H9 (cell line): ENCODE measurements at regions not wholly inside any gene's neighbourhood (a gene's known extent, or its start where the extent isn't known, plus 50 kb on each side); places are given as distances from the start of the nearest gene placed in this dataset.

Experiments
- DNase-seq: peaks from one replicate; pipeline ENCODE4 v3.0.0-alpha.2; 2017
- H2AFZ ChIP-seq: one replicate; pipeline ENCODE4 v1.6.1; 2013; ENCODE audit warnings: mild to moderate bottlenecking, low read length, control low read depth, moderate library complexity
- H2AK5ac ChIP-seq: 2 replicates; pipeline ENCODE4 v1.6.1; 2013; ENCODE audit warnings: low read length, control low read depth, mixed read lengths; ENCODE audit not compliant: insufficient read length
- H2BK120ac ChIP-seq: one replicate; pipeline ENCODE4 v1.6.1; 2013; ENCODE audit warnings: low read depth, mild to moderate bottlenecking, low read length, control low read depth, inconsistent platforms; ENCODE audit not compliant: poor library complexity, severe bottlenecking
- H2BK12ac ChIP-seq: 2 replicates; pipeline ENCODE4 v1.6.1; 2013; ENCODE audit warnings: low read length, control low read depth, mixed read lengths, low read depth; ENCODE audit not compliant: insufficient read length
- H2BK15ac ChIP-seq: 2 replicates; pipeline ENCODE4 v1.6.1; 2013; ENCODE audit warnings: low read depth, low read length, control low read depth
- H2BK20ac ChIP-seq: one replicate; pipeline ENCODE4 v1.6.1; 2013; ENCODE audit warnings: low read depth, mild to moderate bottlenecking, low read length, control low read depth, inconsistent platforms; ENCODE audit not compliant: poor library complexity, severe bottlenecking
- H2BK5ac ChIP-seq: 2 replicates; pipeline ENCODE4 v1.6.1; 2013; ENCODE audit warnings: low read length, control low read depth, mixed read lengths; ENCODE audit not compliant: insufficient read length
- H3K14ac ChIP-seq: 2 replicates; pipeline ENCODE4 v1.6.1; 2013; ENCODE audit warnings: low read length, control low read depth; ENCODE audit not compliant: insufficient read depth
- H3K18ac ChIP-seq: 2 replicates; pipeline ENCODE4 v1.6.1; 2013; ENCODE audit warnings: low read depth, mild to moderate bottlenecking, mixed read lengths, low read length, control low read depth; ENCODE audit not compliant: insufficient read length
- H3K23ac ChIP-seq: 2 replicates; pipeline ENCODE4 v1.6.1; 2013; ENCODE audit warnings: low read length, control low read depth, mixed read lengths, low read depth; ENCODE audit not compliant: insufficient read length
- H3K23me2 ChIP-seq: 2 replicates; pipeline ENCODE4 v1.6.1; 2013; ENCODE audit warnings: low read depth, mild to moderate bottlenecking, mixed read lengths, low read length, control low read depth; ENCODE audit not compliant: insufficient read length, poor library complexity, severe bottlenecking
- H3K27ac ChIP-seq: 2 replicates; pipeline ENCODE4 v1.5.1; 2013; ENCODE audit warnings: low read length, control low read depth, mixed read lengths, low read depth; ENCODE audit not compliant: insufficient read length
- H3K27me3 ChIP-seq: 2 replicates; pipeline ENCODE4 v1.6.1; 2013; ENCODE audit warnings: low read length, control low read depth, inconsistent platforms; ENCODE audit not compliant: insufficient read depth
- H3K4ac ChIP-seq: 2 replicates; pipeline ENCODE4 v1.6.1; 2013; ENCODE audit warnings: low read depth, mild to moderate bottlenecking, control low read depth, inconsistent platforms, low read length, moderate library complexity
- H3K4me1 ChIP-seq: 2 replicates; pipeline ENCODE4 v1.6.1; 2013; ENCODE audit warnings: low read length, control low read depth, inconsistent platforms; ENCODE audit not compliant: insufficient read depth
- H3K4me2 ChIP-seq: 2 replicates; pipeline ENCODE4 v1.6.1; 2013; ENCODE audit warnings: low read length, control low read depth, mixed read lengths; ENCODE audit not compliant: insufficient read length, insufficient read depth
- H3K56ac ChIP-seq: 2 replicates; pipeline ENCODE4 v1.6.1; 2013; ENCODE audit warnings: low read depth, mild to moderate bottlenecking, mixed read lengths, low read length, control low read depth; ENCODE audit not compliant: insufficient read length
- H3K79me1 ChIP-seq: 2 replicates; pipeline ENCODE4 v1.6.1; 2013; ENCODE audit warnings: low read depth, mild to moderate bottlenecking, moderate library complexity, low read length, control low read depth, inconsistent platforms; ENCODE audit not compliant: insufficient read depth, poor library complexity, severe bottlenecking
- H3K79me2 ChIP-seq: 2 replicates; pipeline ENCODE4 v1.6.1; 2013; ENCODE audit warnings: low read length, control low read depth, inconsistent platforms; ENCODE audit not compliant: insufficient read depth
- H3K9ac ChIP-seq: 2 replicates; pipeline ENCODE4 v1.6.1; 2013; ENCODE audit warnings: low read length, control low read depth, mixed read lengths; ENCODE audit not compliant: insufficient read length; ENCODE audit errors: extremely low read depth
- H3K9me3 ChIP-seq: one replicate; pipeline ENCODE4 v1.6.1; 2013; ENCODE audit warnings: low read depth, low read length, inconsistent platforms; ENCODE audit not compliant: control insufficient read depth
- H3T11ph ChIP-seq: one replicate; pipeline ENCODE4 v1.6.1; 2013; ENCODE audit warnings: mild to moderate bottlenecking, low read length, control low read depth, inconsistent platforms
- H4K20me1 ChIP-seq: one replicate; pipeline ENCODE4 v1.6.1; 2013; ENCODE audit not compliant: control insufficient read depth, insufficient read length, insufficient read depth
- H4K5ac ChIP-seq: 2 replicates; pipeline ENCODE4 v1.6.1; 2013; ENCODE audit warnings: low read depth, mild to moderate bottlenecking, mixed read lengths, low read length, control low read depth; ENCODE audit not compliant: insufficient read length
- H4K8ac ChIP-seq: replicated peaks from 2 replicates; pipeline ENCODE4 v1.6.1; 2013; ENCODE audit warnings: low read length, control low read depth, mixed read lengths, low read depth; ENCODE audit not compliant: insufficient read length
- H4K91ac ChIP-seq: 2 replicates; pipeline ENCODE4 v1.6.1; 2013; ENCODE audit warnings: low read depth, mild to moderate bottlenecking, moderate library complexity, mixed read lengths, low read length, control low read depth; ENCODE audit not compliant: insufficient read length
- H3K27ac Mint-ChIP-seq, 3 experiments: 2 replicates in 2 of 3; 3 replicates in 1 of 3; pipeline ENCODE4 v1.8.0; 2020 to 2021; ENCODE audit warnings: mixed read lengths in 3 of 3, mild to moderate bottlenecking in 1 of 3, moderate library complexity in 1 of 3
- H3K27me3 Mint-ChIP-seq: 2 replicates; pipeline ENCODE4 v1.8.0; 2021; ENCODE audit warnings: low read depth, mild to moderate bottlenecking, moderate library complexity, mixed read lengths
- H3K36me3 Mint-ChIP-seq, 3 experiments: 2 replicates in 2 of 3; 3 replicates in 1 of 3; pipeline ENCODE4 v1.8.0; 2020 to 2021; ENCODE audit warnings: low read depth in 3 of 3, mixed read lengths in 3 of 3; ENCODE audit not compliant: insufficient read depth in 1 of 3
- H3K4me1 Mint-ChIP-seq, 2 experiments: 2 replicates each; pipeline ENCODE4 v1.8.0; 2020; ENCODE audit warnings: mixed read lengths in 2 of 2
- H3K4me3 Mint-ChIP-seq, 2 experiments: 2 replicates in 1 of 2; 3 replicates in 1 of 2; pipeline ENCODE4 v1.8.0; 2020 to 2021; ENCODE audit warnings: mild to moderate bottlenecking in 2 of 2, mixed read lengths in 2 of 2, moderate library complexity in 1 of 2
- H3K9me3 Mint-ChIP-seq, 2 experiments: 2 replicates in 1 of 2; 3 replicates in 1 of 2; pipeline ENCODE4 v1.8.0; 2020; ENCODE audit warnings: mild to moderate bottlenecking in 2 of 2, mixed read lengths in 2 of 2, moderate library complexity in 1 of 2
- WGBS: extraction: QIAGEN DNeasy Blood & Tissue Kit; methylation state at CpG from one replicate; pipeline ENCODE4 v1.1.7; 2013; ENCODE audit warnings: missing lambda C conversion rate, low lambda C conversion rate, mixed read lengths; ENCODE audit not compliant: insufficient read length; ENCODE audit errors: extremely low coverage; 5-methylcytosine and 5-hydroxymethylcytosine counted together
- TF ChIP-seq, protein P1 (sequence below): fragments of 200-600 bp; sonication (generic); conservative IDR thresholded peaks from 3 replicates; pipeline ENCODE4 v1.8.0; 2021; ENCODE audit warnings: antibody characterized with exemption, mild to moderate bottlenecking

GRCh38 chr3:65181391-65181871 is 493.6 kb upstream of the ADAMTS9 start:
- no peak overlapping the region for H2BK120ac ChIP-seq
- H3K9ac ChIP-seq, result no peak overlapping the region
- H4K91ac ChIP-seq, result no peak overlapping the region
- H4K5ac ChIP-seq, result no peak overlapping the region
- no peaks in the 10 kb centered on the region; the same call in 1 of the 2 replicates for H3K4me1 ChIP-seq
- no peaks in the 10 kb centered on the region for H3K79me1 ChIP-seq
- no peak overlapping the region for H3K27ac ChIP-seq
- no peak overlapping the region for H3K14ac ChIP-seq
- Mint-ChIP-seq H3K4me1 (peaks cover 10 to 11% of the 10 kb centered on the region in 2 experiments), H3K36me3 (no peaks in the 10 kb centered on the region), H3K9me3 (no peaks in the 10 kb centered on the region), H3K4me3 (no peak overlapping the region), H3K27ac (no peak overlapping the region), H3K27me3 (no peaks in the 10 kb centered on the region; the same call in 1 of the 2 replicates)
- no peaks in the 10 kb centered on the region for H4K20me1 ChIP-seq
- no peak overlapping the region for H2BK20ac ChIP-seq
- no peaks in the 10 kb centered on the region for H3K79me2 ChIP-seq
- H3K27me3 ChIP-seq, result no peaks in the 10 kb centered on the region
- H2AK5ac ChIP-seq, result no peak overlapping the region
- no peak overlapping the region for H3K23ac ChIP-seq
- no peak overlapping the region for H2BK5ac ChIP-seq
- H4K8ac ChIP-seq, result no peak overlapping the region
- WGBS, result no CpG with 5 or more reads among the region's 6 CpGs
- no peak overlapping the region for H2BK12ac ChIP-seq
- no peak overlapping the region for H2BK15ac ChIP-seq
- no peak overlapping the region for H2AFZ ChIP-seq
- H3K4me2 ChIP-seq, result no peak overlapping the region
- TF ChIP-seq, protein P1, sequence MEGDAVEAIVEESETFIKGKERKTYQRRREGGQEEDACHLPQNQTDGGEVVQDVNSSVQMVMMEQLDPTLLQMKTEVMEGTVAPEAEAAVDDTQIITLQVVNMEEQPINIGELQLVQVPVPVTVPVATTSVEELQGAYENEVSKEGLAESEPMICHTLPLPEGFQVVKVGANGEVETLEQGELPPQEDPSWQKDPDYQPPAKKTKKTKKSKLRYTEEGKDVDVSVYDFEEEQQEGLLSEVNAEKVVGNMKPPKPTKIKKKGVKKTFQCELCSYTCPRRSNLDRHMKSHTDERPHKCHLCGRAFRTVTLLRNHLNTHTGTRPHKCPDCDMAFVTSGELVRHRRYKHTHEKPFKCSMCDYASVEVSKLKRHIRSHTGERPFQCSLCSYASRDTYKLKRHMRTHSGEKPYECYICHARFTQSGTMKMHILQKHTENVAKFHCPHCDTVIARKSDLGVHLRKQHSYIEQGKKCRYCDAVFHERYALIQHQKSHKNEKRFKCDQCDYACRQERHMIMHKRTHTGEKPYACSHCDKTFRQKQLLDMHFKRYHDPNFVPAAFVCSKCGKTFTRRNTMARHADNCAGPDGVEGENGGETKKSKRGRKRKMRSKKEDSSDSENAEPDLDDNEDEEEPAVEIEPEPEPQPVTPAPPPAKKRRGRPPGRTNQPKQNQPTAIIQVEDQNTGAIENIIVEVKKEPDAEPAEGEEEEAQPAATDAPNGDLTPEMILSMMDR, result no peak
- H3T11ph ChIP-seq, result no peak overlapping the region
- no peak for DNase-seq
- H3K9me3 ChIP-seq, result no peaks in the 10 kb centered on the region
- H3K4ac ChIP-seq, result no peak overlapping the region
- H3K18ac ChIP-seq, result no peak overlapping the region
- no peak overlapping the region for H3K56ac ChIP-seq
- H3K23me2 ChIP-seq, result no peaks in the 10 kb centered on the region
